HUES6 (cell line): ENCODE measurements at regions not wholly inside any gene's neighbourhood (a gene's known extent, or its start where the extent isn't known, plus 50 kb on each side); places are given as distances from the start of the nearest gene placed in this dataset.

Source experiments
- H3K27ac ChIP-seq: 2 replicates; pipeline ENCODE4 v1.7.0; 2013; ENCODE audit warnings: low read depth, mild to moderate bottlenecking, low read length, inconsistent platforms
- H3K27me3 ChIP-seq: 2 replicates; pipeline ENCODE4 v1.6.1; 2013; ENCODE audit warnings: low read length; ENCODE audit not compliant: control insufficient read depth, insufficient read depth
- H3K36me3 ChIP-seq: 2 replicates; pipeline ENCODE4 v1.6.1; 2013; ENCODE audit warnings: low read length; ENCODE audit not compliant: control insufficient read depth, insufficient read depth
- H3K4me1 ChIP-seq: 2 replicates; pipeline ENCODE4 v1.6.1; 2013; ENCODE audit warnings: low read length; ENCODE audit not compliant: control insufficient read depth, insufficient read depth
- H3K4me3 ChIP-seq: 2 replicates; pipeline ENCODE4 v1.5.1; 2013; ENCODE audit warnings: low read depth, low read length
- H3K9ac ChIP-seq: one replicate; pipeline ENCODE4 v1.6.1; 2013; ENCODE audit warnings: mild to moderate bottlenecking, low read length
- H3K9me3 ChIP-seq: 2 replicates; pipeline ENCODE4 v1.6.1; 2013; ENCODE audit warnings: low read depth, low read length; ENCODE audit not compliant: control insufficient read depth, insufficient read depth

DNA sequence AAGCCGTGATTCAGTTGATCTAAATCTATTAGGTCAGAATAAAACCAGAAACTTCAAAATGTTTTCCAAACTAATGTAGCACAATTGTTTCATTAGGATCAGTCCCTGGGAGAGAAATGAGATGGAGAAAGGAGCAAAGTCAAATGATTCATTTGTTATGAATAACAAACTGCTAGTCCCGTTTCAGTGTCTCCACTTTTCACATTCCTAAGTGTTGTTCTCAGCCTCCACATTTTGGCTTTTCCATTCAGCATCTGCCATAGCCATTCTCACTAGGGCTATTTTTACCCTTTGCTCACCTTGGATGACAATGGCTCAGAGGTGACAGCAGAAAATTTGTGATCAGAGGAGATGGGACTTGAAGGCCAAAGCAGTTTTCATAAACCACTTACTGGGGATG, 314.1 kb upstream of the KIF2A start:
- Histone ChIP-seq H3K4me1 (no peaks in the 10 kb centered on the region; the same call in 1 of the 2 replicates), H3K9me3 (no peaks in the 10 kb centered on the region), H3K36me3 (no peaks in the 10 kb centered on the region), H3K4me3 (no peak overlapping the region), H3K27me3 (no peaks in the 10 kb centered on the region), H3K9ac (no peak overlapping the region), H3K27ac (no peak overlapping the region)

DNA sequence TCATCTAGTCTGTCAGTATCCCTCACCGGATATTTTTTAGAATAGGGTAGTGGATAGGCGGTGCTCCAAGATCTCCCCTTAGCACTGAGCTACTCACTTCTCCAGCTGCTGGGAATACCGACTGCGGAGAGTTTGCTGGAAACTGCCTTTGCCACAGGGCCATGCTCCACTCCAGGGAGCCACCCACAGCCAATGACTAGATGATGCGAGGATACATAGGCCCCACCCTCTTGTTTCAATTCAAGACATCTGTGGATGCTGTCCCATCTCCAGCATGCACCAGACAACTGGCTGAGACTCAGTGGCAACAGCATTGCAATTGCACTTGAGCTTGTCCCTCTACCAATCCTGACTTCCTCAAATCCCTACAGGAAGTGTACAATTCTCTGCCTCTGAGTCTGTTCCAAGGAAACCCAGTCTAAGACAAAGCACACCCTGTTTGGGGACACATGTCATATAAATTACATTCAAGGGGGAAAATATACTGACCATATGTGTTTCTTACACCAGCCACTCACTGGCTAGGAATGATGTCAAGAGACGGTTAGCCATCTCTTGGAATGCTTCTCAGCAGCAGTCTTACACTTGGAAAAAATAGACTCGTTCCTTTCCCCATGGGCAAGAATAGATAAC, 312.6 kb upstream of the KIF2A start:
- H3K9me3 ChIP-seq: no peaks in the 10 kb centered on the region
- no peaks in the 10 kb centered on the region for H3K27me3 ChIP-seq
- H3K4me1 ChIP-seq: no peaks in the 10 kb centered on the region; the same call in 1 of the 2 replicates
- no peak overlapping the region for H3K4me3 ChIP-seq
- no peak overlapping the region for H3K9ac ChIP-seq
- no peaks in the 10 kb centered on the region for H3K36me3 ChIP-seq
- H3K27ac ChIP-seq: no peak overlapping the region

DNA sequence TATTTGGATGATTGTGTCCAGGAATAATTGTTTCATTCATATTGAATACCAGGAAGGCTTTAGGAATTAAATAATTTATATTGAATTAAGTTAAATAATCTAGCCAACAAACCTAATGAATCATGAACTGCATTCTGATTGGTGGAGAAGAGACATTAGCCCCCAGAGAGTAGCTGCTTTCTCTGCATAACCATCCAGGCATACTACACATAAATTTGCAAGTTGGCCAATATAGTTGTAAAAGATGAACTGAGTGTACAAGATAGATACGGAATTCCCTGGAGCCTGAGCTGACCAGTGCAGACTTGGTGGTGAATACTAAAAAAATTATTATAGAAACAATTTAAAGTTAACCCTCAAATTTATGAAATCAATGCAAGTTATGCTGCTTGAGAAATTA, 311.8 kb upstream of the KIF2A start:
- Histone ChIP-seq H3K9me3 (no peaks in the 10 kb centered on the region), H3K27me3 (no peaks in the 10 kb centered on the region), H3K4me1 (no peaks in the 10 kb centered on the region; the same call in 1 of the 2 replicates), H3K27ac (no peak overlapping the region), H3K4me3 (no peak overlapping the region), H3K9ac (no peak overlapping the region), H3K36me3 (no peaks in the 10 kb centered on the region)

DNA sequence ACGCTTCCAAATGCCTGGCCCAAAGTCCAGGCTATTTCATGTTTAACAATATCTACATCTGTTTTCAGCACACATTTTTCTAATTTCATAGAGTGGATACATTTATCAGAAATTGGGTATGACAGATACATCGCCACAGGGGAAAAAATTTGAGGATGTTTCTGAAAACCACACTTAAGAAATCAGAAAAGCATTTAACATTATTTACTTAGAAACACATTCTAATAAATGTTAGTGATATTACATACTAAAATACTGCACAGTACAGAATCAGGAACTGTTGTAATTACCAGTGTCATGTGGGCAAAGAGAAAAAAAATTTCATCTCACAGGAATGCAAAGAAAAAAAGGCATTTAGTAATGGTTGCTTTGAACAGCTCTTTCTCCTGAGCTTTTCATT, 310.5 kb upstream of the KIF2A start:
- H3K9me3 ChIP-seq: no peaks in the 10 kb centered on the region
- H3K27ac ChIP-seq: no peak overlapping the region
- H3K9ac ChIP-seq: no peak overlapping the region
- no peaks in the 10 kb centered on the region; the same call in 1 of the 2 replicates for H3K4me1 ChIP-seq
- H3K4me3 ChIP-seq: no peak overlapping the region
- no peaks in the 10 kb centered on the region for H3K36me3 ChIP-seq
- H3K27me3 ChIP-seq: no peaks in the 10 kb centered on the region

DNA sequence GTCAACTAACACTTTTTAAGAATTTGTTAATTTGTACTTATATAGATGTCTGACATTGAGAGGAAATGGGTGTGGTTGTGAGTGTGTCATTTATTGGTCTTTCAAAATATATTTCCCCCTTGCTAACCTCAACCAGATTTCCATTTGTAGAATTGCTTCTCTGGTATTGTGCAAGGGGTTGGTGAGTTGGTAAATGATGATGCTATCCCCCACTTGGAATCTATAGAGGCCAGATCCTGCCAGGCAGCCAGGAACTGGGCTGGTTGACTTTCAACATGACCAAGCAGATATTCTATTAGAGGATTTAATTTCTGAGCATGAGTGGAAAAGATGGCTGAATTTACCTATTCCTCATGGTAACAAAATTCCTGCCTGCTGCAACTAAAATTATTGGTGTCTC, 306.6 kb upstream of the KIF2A start:
- H3K4me1 ChIP-seq: 0 out of 2 replicates have a peak, but pooled peaks cover 3% of the 10 kb centered on the region
- H3K9me3 ChIP-seq: no peaks in the 10 kb centered on the region
- H3K9ac ChIP-seq: no peak overlapping the region
- no peaks in the 10 kb centered on the region for H3K36me3 ChIP-seq
- no peaks in the 10 kb centered on the region for H3K27me3 ChIP-seq
- H3K27ac ChIP-seq: no peak overlapping the region
- no peak overlapping the region for H3K4me3 ChIP-seq

DNA sequence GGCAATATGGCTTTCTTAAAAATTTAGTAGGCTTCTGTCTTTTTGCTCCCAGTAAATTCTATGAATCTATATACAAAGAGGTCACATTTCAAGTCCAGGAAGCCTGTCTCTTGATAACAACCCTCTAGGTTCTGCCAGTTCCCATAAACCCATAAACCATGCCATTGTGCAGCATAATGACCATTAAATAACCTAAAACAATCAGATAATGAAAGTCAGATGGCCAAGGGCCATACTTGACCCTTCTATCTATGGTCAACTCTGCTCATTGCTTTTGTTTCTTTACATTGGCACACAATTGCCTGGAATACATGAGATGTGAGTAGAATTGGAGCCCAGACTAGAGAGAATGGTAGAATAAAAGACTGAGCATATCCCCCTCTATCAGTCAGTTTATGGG, 305.4 kb upstream of the KIF2A start:
- no peak overlapping the region for H3K4me3 ChIP-seq
- no peak overlapping the region for H3K27ac ChIP-seq
- H3K36me3 ChIP-seq: no peaks in the 10 kb centered on the region
- H3K9me3 ChIP-seq: no peaks in the 10 kb centered on the region
- no peaks in the 10 kb centered on the region for H3K27me3 ChIP-seq
- no peak overlapping the region for H3K9ac ChIP-seq
- H3K4me1 ChIP-seq: 0 out of 2 replicates have a peak, but pooled peaks cover 3% of the 10 kb centered on the region

DNA sequence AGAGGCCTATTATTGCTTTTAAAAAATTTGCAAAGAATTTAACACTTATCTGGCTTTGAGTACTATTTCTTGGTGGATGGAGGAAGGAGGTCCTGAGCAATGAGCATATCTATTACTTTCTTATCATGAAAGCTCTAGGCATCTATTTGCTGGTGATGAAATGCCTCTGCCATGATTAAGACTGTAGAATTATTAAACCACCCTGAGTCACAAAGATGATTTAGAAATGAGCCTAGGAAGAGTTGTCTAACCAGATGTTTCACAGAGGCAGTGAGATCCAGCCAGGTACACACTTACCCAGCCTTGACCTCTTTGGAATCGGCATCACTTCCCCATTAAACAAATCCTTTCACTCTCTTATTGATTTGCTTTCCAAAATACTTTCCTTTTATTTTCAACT, 304.4 kb upstream of the KIF2A start:
- no peaks in the 10 kb centered on the region for H3K9me3 ChIP-seq
- no peak overlapping the region for H3K4me3 ChIP-seq
- no peaks in the 10 kb centered on the region for H3K36me3 ChIP-seq
- no peak overlapping the region for H3K9ac ChIP-seq
- H3K27me3 ChIP-seq: no peaks in the 10 kb centered on the region
- H3K4me1 ChIP-seq: 0 out of 2 replicates have a peak, but pooled peaks cover 3% of the 10 kb centered on the region
- H3K27ac ChIP-seq: no peak overlapping the region

DNA sequence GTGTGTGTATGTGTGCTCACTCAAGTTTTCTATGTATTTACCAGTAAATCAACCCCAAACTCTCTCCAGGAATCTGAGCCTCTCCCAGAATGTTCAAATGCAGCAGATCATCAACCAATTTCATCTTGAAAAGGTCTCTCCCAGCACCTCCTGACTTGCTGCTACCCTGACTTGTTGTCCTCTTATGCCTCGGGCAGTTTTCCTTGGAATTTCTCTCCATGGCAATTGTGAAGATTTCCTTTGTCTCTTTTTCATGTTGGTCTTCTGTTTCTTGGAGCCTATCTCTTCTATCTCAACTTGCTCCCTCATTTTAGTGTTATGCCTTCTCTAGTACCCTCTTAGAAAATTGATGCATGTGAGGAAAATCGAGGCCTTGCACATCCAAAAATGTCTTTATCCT, 303.6 kb upstream of the KIF2A start:
- Histone ChIP-seq H3K36me3 (no peaks in the 10 kb centered on the region), H3K27ac (no peak overlapping the region), H3K4me1 (0 out of 2 replicates have a peak, but pooled peaks cover 3% of the 10 kb centered on the region), H3K4me3 (no peak overlapping the region), H3K9me3 (no peaks in the 10 kb centered on the region), H3K27me3 (no peaks in the 10 kb centered on the region), H3K9ac (no peak overlapping the region)

DNA sequence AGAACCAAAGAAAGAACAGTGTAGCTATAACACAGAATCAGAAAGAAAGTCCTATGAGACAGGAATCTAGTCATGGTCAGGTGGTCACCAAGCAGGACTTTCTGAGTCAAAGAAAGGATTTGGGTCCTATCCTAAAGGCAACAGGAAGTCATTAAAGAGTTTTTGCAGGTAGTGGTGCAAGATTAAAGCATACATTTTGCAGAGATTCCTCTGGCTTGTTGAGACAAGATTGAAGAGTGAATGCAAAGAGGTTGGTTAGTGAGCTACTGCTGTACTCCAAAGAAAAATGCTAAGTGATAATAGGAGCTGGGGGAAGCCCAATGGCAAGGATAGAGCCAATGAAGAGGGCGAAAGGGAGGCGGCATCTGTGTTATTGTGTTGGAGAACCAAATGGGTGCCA, 300.5 kb upstream of the KIF2A start:
- no peak overlapping the region for H3K4me3 ChIP-seq
- H3K36me3 ChIP-seq: no peaks in the 10 kb centered on the region
- no peak overlapping the region for H3K9ac ChIP-seq
- 0 out of 2 replicates have a peak, but pooled peaks cover 3% of the 10 kb centered on the region for H3K4me1 ChIP-seq
- H3K27ac ChIP-seq: no peak overlapping the region
- no peaks in the 10 kb centered on the region for H3K27me3 ChIP-seq
- H3K9me3 ChIP-seq: no peaks in the 10 kb centered on the region

DNA sequence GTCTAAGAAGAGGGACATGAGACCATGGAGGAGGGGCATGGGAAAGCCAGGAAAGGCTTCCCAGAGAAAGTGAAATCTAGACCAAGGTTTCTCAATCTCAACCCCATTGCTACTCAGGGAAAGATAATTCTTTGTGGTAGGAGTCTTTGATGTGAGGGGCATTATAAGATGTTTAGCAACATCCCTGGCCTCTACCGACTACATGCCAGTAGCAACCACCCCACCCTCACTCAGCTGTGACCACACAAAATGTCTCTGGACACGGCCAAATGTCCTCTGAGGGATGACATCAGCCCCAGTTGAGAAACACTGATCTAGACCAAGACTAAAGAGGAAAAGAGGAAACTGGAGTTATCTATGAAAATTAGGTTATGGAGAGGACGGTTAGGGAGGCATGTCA, 298.5 kb upstream of the KIF2A start:
- no peaks in the 10 kb centered on the region for H3K36me3 ChIP-seq
- no peak overlapping the region for H3K27ac ChIP-seq
- H3K9me3 ChIP-seq: no peaks in the 10 kb centered on the region
- H3K4me3 ChIP-seq: no peak overlapping the region
- H3K27me3 ChIP-seq: no peaks in the 10 kb centered on the region
- H3K4me1 ChIP-seq: peaks cover 2% of the 10 kb centered on the region; the same call in 1 of the 2 replicates
- no peak overlapping the region for H3K9ac ChIP-seq

DNA sequence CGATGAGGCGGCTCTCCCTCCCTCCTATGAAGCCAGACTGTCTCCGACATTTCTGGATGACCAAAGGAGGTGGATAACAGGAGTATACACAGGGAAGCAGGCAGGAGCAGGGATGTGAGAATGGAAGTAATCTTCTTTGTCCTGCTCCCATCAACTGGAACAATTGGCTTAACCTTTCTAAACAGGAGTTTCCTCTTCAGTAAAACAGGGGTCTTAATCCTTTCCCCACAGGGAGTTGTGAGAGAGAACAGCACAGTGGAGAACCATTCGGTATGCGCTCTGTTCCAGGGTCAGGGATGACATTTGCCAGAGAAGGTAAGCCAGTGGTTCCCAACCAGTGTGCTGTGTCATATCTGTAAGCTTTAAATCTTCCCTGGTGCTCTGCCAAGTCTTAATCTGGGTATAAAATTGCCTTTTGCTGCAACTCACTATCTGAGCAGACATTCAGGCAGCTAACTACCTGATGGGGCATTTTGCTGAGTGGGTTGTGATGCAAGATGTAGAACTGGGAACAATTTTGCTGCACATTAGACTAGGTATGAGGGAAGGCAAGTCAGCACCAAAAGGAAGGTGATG, 294.8 kb upstream of the KIF2A start:
- Histone ChIP-seq H3K4me3 (no peak overlapping the region), H3K4me1 (peaks cover 5% of the 10 kb centered on the region; the same call in 1 of the 2 replicates), H3K36me3 (no peaks in the 10 kb centered on the region), H3K27ac (no peak overlapping the region), H3K9ac (no peak overlapping the region), H3K27me3 (no peaks in the 10 kb centered on the region), H3K9me3 (no peaks in the 10 kb centered on the region)
